ENCODE measurements at regions not wholly inside any gene's neighbourhood (a gene's known extent, or its start where the extent isn't known, plus 50 kb on each side); places are given as distances from the start of the nearest gene placed in this dataset.

DNA sequence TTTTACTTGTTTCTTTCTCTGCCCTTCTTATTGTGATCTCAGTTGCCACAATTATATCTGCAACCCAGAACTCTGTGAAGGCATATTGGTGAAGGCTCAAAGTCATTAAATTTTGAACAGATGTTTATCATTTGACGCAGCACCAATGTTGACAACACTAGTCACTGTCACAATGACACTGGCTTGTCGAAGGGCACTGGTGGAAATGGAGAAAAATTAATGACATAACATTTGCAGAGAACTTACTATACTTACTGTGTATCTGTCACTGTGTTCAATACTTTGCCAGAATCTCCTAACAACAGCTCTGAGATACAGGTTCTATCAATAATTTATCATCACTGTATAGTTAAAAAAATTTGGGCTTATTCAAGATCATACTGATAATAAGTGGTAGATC is 1213.7 kb downstream of the NCAM2 start (continued):
- TF ChIP-seq E2F6 (IDR thresholded peaks at IDR 0.05) (no peak), BACH1 (IDR thresholded peaks at IDR 0.05; ENCODE audit: low read length) (no peak), KDM5A (IDR thresholded peaks at IDR 0.05; ENCODE audit: low read length) (no peak), CTCF (IDR thresholded peaks at IDR 0.05; ENCODE audit: control extremely low read depth in 1 of 3, insufficient read depth in 1 of 3, low read depth in 1 of 3, low read length in 3 of 3) (no peak), JUN (IDR thresholded peaks at IDR 0.05; ENCODE audit: low read depth, low read length) (no peak), FOSL1 (IDR thresholded peaks at IDR 0.05; ENCODE audit: insufficient read depth, low read depth, low read length) (no peak)

Measured in H1 (cell line).